A549 (cell line): ENCODE measurements at regions not wholly inside any gene's neighbourhood (a gene's known extent, or its start where the extent isn't known, plus 50 kb on each side); places are given as distances from the start of the nearest gene placed in this dataset.

ENCODE experiments used
- ATAC-seq, 2 experiments: fragments of 200-7000 bp in 1 of 2; fragments of >200 bp in 1 of 2; cut with Nextera tagmentation in 1 of 2; cut with Tn5 transposase in 1 of 2; 3 replicates each; pipeline versions ENCODE4 v1.8.0 to v1.9.1; 2018 to 2020; ENCODE audit warnings: mild to moderate bottlenecking in 1 of 2, moderate library complexity in 1 of 2
- CTCF ChIA-PET: fragments of 300-600 bp; sonication (Branson Sonifier 250); formaldehyde crosslinking; extraction: SDS; loops from one replicate; lab custom pipeline; 2021; ENCODE audit warnings: antibody characterized with exemption, inconsistent platforms; lab: Yijun Ruan, JAX
- POLR2A ChIA-PET: fragments of 350-600 bp; formaldehyde crosslinking; extraction: SDS; loops from one replicate; lab custom pipeline; 2021; ENCODE audit warnings: antibody characterized with exemption, inconsistent platforms; lab: Yijun Ruan, JAX
- DNase-seq, 2 experiments: peaks; one replicate each; pipeline versions ENCODE4 v3.0.0 to v3.0.0-alpha.2; 2011 to 2016; ENCODE audit warnings: low read depth in 1 of 2, low spot score in 1 of 2
- FAIRE-seq: peaks from 2 replicates; lab custom pipeline; 2011; peaks lifted over from hg19 to GRCh38; lab: Jason Lieb, UNC
- H3K27ac ChIP-seq, 2 experiments: fragments of >200 bp; sonication (Bioruptor Twin); formaldehyde crosslinking; 3 replicates each; pipeline ENCODE4 v1.5.1; 2016 to 2017
- H3K4me1 ChIP-seq: fragments of >200 bp; sonication (Bioruptor Twin); formaldehyde crosslinking; 3 replicates; pipeline ENCODE4 v1.6.1; 2016
- H3K4me2 ChIP-seq: fragments of >200 bp; sonication (Bioruptor Twin); formaldehyde crosslinking; 3 replicates; pipeline ENCODE4 v1.6.1; 2016
- H3K4me3 ChIP-seq: fragments of >200 bp; sonication (Bioruptor Twin); formaldehyde crosslinking; 3 replicates; pipeline ENCODE4 v1.5.1; 2016
- H3K9me3 ChIP-seq: fragments of >200 bp; sonication (Bioruptor Twin); formaldehyde crosslinking; 3 replicates; pipeline ENCODE4 v1.6.1; 2016
- BHLHE40 ChIP-seq: IDR thresholded peaks from 2 replicates; pipeline ENCODE4 v1.6.1; 2012; ENCODE audit warnings: low read depth, low read length, inconsistent platforms
- CEBPB ChIP-seq, 2 experiments: fragments of >200 bp in 1 of 2; sonication (Bioruptor Twin) in 1 of 2; formaldehyde crosslinking in 1 of 2; IDR thresholded peaks; 2 replicates each; pipeline ENCODE4 v1.6.1; 2012 to 2016
- CHD4 ChIP-seq: fragments of 200-600 bp; sonication (generic); IDR thresholded peaks from 2 replicates; pipeline ENCODE4 v1.6.1; 2016; ENCODE audit warnings: antibody characterized with exemption, mild to moderate bottlenecking, borderline replicate concordance
- EHMT2 ChIP-seq: fragments of 200-600 bp; sonication (generic); IDR thresholded peaks from 2 replicates; pipeline ENCODE4 v1.6.1; 2016; ENCODE audit warnings: antibody characterized with exemption, low read depth, mild to moderate bottlenecking, moderate library complexity
- EP300 ChIP-seq, 2 experiments: fragments of >200 bp; sonication (Bioruptor Twin); formaldehyde crosslinking; IDR thresholded peaks; 2 replicates in 1 of 2; 3 replicates in 1 of 2; pipeline ENCODE4 v1.6.1; 2016 to 2017
- FOSB ChIP-seq: fragments of 250-450 bp; sonication (Bioruptor Pico); IDR thresholded peaks from 2 replicates; pipeline ENCODE4 v1.5.0; 2020; ENCODE audit warnings: mild to moderate bottlenecking, moderate library complexity
- FOSL2 ChIP-seq, 2 experiments: fragments of 450-650 bp in 1 of 2; fragments of >200 bp in 1 of 2; sonication (Bioruptor Twin) in 1 of 2; formaldehyde crosslinking; IDR thresholded peaks; 2 replicates each; pipeline versions ENCODE4 v1.5.0 to v1.6.1; 2016 to 2020; ENCODE audit warnings: mild to moderate bottlenecking in 1 of 2, moderate library complexity in 1 of 2
- FOXS1 ChIP-seq: fragments of 250-450 bp; sonication (Bioruptor Pico); IDR thresholded peaks from 2 replicates; pipeline ENCODE4 v1.5.0; 2020; ENCODE audit warnings: mild to moderate bottlenecking, moderate library complexity
- HDAC2 ChIP-seq: fragments of 200-600 bp; sonication (generic); IDR thresholded peaks from 2 replicates; pipeline ENCODE4 v1.6.1; 2016
- HES2 ChIP-seq: fragments of >200 bp; sonication (Bioruptor Twin); formaldehyde crosslinking; IDR thresholded peaks from 2 replicates; pipeline ENCODE4 v1.6.1; 2016
- HOXA7 ChIP-seq: fragments of 250-450 bp; sonication (Bioruptor Pico); IDR thresholded peaks from 2 replicates; pipeline ENCODE4 v1.5.0; 2020; ENCODE audit warnings: mild to moderate bottlenecking, moderate library complexity
- JUN ChIP-seq, 2 experiments: fragments of >200 bp; sonication (Bioruptor Twin); formaldehyde crosslinking; IDR thresholded peaks; 2 replicates in 1 of 2; 3 replicates in 1 of 2; pipeline ENCODE4 v1.6.1; 2016 to 2017
- MAFK ChIP-seq: fragments of 450-650 bp; IDR thresholded peaks from 2 replicates; pipeline ENCODE4 v1.6.1; 2014; ENCODE audit not compliant: partially characterized antibody
- NPAS2 ChIP-seq: fragments of 250-450 bp; sonication (Bioruptor Pico); IDR thresholded peaks from 2 replicates; pipeline ENCODE4 v1.8.0; 2022; ENCODE audit warnings: mild to moderate bottlenecking, moderate library complexity, borderline replicate concordance
- PBX3 ChIP-seq: IDR thresholded peaks from 2 replicates; pipeline ENCODE4 v1.6.1; 2012
- PHF8 ChIP-seq: fragments of 200-600 bp; sonication (generic); IDR thresholded peaks from 2 replicates; pipeline ENCODE4 v1.6.1; 2016; ENCODE audit warnings: low read depth, mild to moderate bottlenecking, antibody characterized with exemption, moderate library complexity, borderline replicate concordance
- POLR2A ChIP-seq: IDR thresholded peaks from 2 replicates; pipeline ENCODE4 v1.6.1; 2012; ENCODE audit warnings: mild to moderate bottlenecking, low read length
- POLR2AphosphoS2 ChIP-seq: conservative IDR thresholded peaks from 2 replicates; pipeline ENCODE4 v1.6.1; 2012; ENCODE audit warnings: low read length, improper control_type of control experiment, inconsistent platforms
- RCOR1 ChIP-seq: fragments of 150-350 bp; IDR thresholded peaks from 2 replicates; pipeline ENCODE4 v1.6.1; 2014; ENCODE audit warnings: antibody characterized with exemption, low read length, low read depth
- RFX5 ChIP-seq: fragments of 450-650 bp; IDR thresholded peaks from 2 replicates; pipeline ENCODE4 v1.7.1; 2014; ENCODE audit warnings: antibody characterized with exemption, mild to moderate bottlenecking, moderate library complexity
- SMC3 ChIP-seq: fragments of >200 bp; sonication (Bioruptor Twin); formaldehyde crosslinking; IDR thresholded peaks from 3 replicates; pipeline ENCODE4 v1.6.1; 2018; ENCODE audit warnings: inconsistent platforms
- USF2 ChIP-seq: fragments of 450-650 bp; IDR thresholded peaks from 2 replicates; pipeline ENCODE4 v1.6.1; 2014; ENCODE audit warnings: antibody characterized with exemption
- ZFP36 ChIP-seq: fragments of 450-650 bp; IDR thresholded peaks from 2 replicates; pipeline ENCODE4 v1.6.1; 2014; ENCODE audit warnings: borderline replicate concordance; ENCODE audit not compliant: partially characterized antibody
- WGBS: methylation state at CpG from one replicate; pipeline ENCODE4 v1.1.6; 2017; ENCODE audit errors: missing lambda C conversion rate; 5-methylcytosine and 5-hydroxymethylcytosine counted together
- TF ChIP-seq, protein P1 (sequence below): fragments of >200 bp; sonication (Bioruptor Twin); formaldehyde crosslinking; IDR thresholded peaks from 3 replicates; pipeline ENCODE4 v1.5.1; 2016
- TF ChIP-seq, protein P2 (sequence below): fragments of 250-450 bp; sonication (Bioruptor Pico); IDR thresholded peaks from 2 replicates; pipeline ENCODE4 v1.5.0; 2021; ENCODE audit warnings: mild to moderate bottlenecking, moderate library complexity, borderline replicate concordance

GRCh38 chr2:6788614-6789013 lies 77.1 kb downstream of the CMPK2 start:
- Histone ChIP-seq H3K4me3 (no peak overlapping the region), H3K4me1 (no peaks in the 10 kb centered on the region), H3K4me2 (no peak overlapping the region), H3K27ac (no peak overlapping the region)
- ATAC-seq (no peak), DNase-seq (no peak)
- WGBS: 0% methylated on average over 2 of the region's 2 CpGs
- POLR2A ChIA-PET: no interaction called here
- CTCF ChIA-PET: interaction anchor here (5.1 kb wide), 1 partner anchor 15 kb away, joined by 44 read pairs; no protein-coding TSS in a partner anchor
- TF ChIP-seq HDAC2 (no peak), JUN (IDR thresholded peaks at IDR 0.05) (no peak), RFX5 (no peak), POLR2A (no peak), PBX3 (no peak), EHMT2 (no peak), NPAS2 (CRISPR knock-in tag) (no peak), RCOR1 (no peak), POLR2AphosphoS2 (no peak), HOXA7 (CRISPR knock-in tag) (no peak), BHLHE40 (no peak), EP300 (IDR thresholded peaks at IDR 0.05) (no peak), CEBPB (IDR thresholded peaks at IDR 0.05) (no peak)
- TF ChIP-seq, all 56 proteins: peak for 0
- FAIRE-seq: no peak
- H3K9me3 ChIP-seq: no peaks in the 10 kb centered on the region

- no peaks in the 10 kb centered on the region for H3K9me3 ChIP-seq
- H3K4me2 ChIP-seq: no peak overlapping the region
- FAIRE-seq (no peak), ATAC-seq (no peak), DNase-seq (no peak)
- ChIA-PET CTCF (interaction anchor here (1.1 to 5.1 kb wide), 2 partner anchors 9 to 16 kb away, joined by 3 to 44 read pairs; no protein-coding TSS in a partner anchor), POLR2A (no interaction called here)
- WGBS: 21% methylated on average over 6 of the region's 6 CpGs
- no peak overlapping the region for H3K27ac ChIP-seq
- H3K4me1 ChIP-seq: no peaks in the 10 kb centered on the region
- no peak overlapping the region for H3K4me3 ChIP-seq
- TF ChIP-seq PBX3: no peak
- no peak for TF ChIP-seq MAFK
- no peak for TF ChIP-seq FOSL2 (IDR thresholded peaks at IDR 0.05)
- TF ChIP-seq FOSL2 (CRISPR knock-in tag; IDR thresholded peaks at IDR 0.05): no peak
- TF ChIP-seq FOSB (CRISPR knock-in tag): no peak
- TF ChIP-seq PHF8: no peak
- no peak for TF ChIP-seq USF2
- TF ChIP-seq RCOR1: no peak
- no peak for TF ChIP-seq CHD4
- TF ChIP-seq FOXS1 (CRISPR knock-in tag): no peak
- TF ChIP-seq, protein P1, sequence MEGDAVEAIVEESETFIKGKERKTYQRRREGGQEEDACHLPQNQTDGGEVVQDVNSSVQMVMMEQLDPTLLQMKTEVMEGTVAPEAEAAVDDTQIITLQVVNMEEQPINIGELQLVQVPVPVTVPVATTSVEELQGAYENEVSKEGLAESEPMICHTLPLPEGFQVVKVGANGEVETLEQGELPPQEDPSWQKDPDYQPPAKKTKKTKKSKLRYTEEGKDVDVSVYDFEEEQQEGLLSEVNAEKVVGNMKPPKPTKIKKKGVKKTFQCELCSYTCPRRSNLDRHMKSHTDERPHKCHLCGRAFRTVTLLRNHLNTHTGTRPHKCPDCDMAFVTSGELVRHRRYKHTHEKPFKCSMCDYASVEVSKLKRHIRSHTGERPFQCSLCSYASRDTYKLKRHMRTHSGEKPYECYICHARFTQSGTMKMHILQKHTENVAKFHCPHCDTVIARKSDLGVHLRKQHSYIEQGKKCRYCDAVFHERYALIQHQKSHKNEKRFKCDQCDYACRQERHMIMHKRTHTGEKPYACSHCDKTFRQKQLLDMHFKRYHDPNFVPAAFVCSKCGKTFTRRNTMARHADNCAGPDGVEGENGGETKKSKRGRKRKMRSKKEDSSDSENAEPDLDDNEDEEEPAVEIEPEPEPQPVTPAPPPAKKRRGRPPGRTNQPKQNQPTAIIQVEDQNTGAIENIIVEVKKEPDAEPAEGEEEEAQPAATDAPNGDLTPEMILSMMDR: no peak
- no peak for TF ChIP-seq SMC3
- TF ChIP-seq ZFP36: no peak
- TF ChIP-seq, protein P2, sequence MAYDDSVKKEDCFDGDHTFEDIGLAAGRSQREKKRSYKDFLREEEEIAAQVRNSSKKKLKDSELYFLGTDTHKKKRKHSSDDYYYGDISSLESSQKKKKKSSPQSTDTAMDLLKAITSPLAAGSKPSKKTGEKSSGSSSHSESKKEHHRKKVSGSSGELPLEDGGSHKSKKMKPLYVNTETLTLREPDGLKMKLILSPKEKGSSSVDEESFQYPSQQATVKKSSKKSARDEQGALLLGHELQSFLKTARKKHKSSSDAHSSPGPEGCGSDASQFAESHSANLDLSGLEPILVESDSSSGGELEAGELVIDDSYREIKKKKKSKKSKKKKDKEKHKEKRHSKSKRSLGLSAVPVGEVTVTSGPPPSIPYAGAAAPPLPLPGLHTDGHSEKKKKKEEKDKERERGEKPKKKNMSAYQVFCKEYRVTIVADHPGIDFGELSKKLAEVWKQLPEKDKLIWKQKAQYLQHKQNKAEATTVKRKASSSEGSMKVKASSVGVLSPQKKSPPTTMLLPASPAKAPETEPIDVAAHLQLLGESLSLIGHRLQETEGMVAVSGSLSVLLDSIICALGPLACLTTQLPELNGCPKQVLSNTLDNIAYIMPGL (CRISPR knock-in tag): no peak
- TF ChIP-seq HES2: no peak
These were observed 76.1 kb downstream of the CMPK2 start for GRCh38 chr2:6789559-6790138.
